Thoracic aorta (tissue), 2 donors: ENCODE measurements at regions not wholly inside any gene's neighbourhood (a gene's known extent, or its start where the extent isn't known, plus 50 kb on each side); places are given as distances from the start of the nearest gene placed in this dataset.

Source experiments
- ATAC-seq: fragments of 150-250 bp; one replicate; pipeline ENCODE4 v1.8.0; 2017; ENCODE audit warnings: low read depth; ENCODE audit not compliant: insufficient number of reproducible peaks, low FRiP score
- DNase-seq: peaks from one replicate; pipeline ENCODE4 v3.0.0-alpha.2; 2020; ENCODE audit warnings: low spot score
- H3K27ac ChIP-seq, 2 donors: fragments of 200-600 bp; sonication (generic); 1 replicate in 1 of 2; 2 replicates in 1 of 2; pipeline ENCODE4 v1.5.1; 2016; ENCODE audit warnings: mild to moderate bottlenecking in 2 of 2, moderate library complexity in 2 of 2
- H3K27me3 ChIP-seq: fragments of 200-600 bp; sonication (generic); replicated peaks from 2 replicates; pipeline ENCODE4 v1.6.0; 2016; ENCODE audit warnings: mild to moderate bottlenecking; ENCODE audit not compliant: insufficient read depth
- H3K36me3 ChIP-seq: fragments of 200-600 bp; sonication (generic); one replicate; pipeline ENCODE4 v1.5.1; 2016
- H3K4me1 ChIP-seq, 2 donors: fragments of 200-600 bp; sonication (generic); 1 replicate in 1 of 2; 2 replicates in 1 of 2; pipeline versions ENCODE4 v1.5.1 to v1.6.0; 2016; ENCODE audit warnings: low read depth in 2 of 2, mild to moderate bottlenecking in 1 of 2; ENCODE audit not compliant: control insufficient read depth in 1 of 2
- H3K4me3 ChIP-seq: fragments of 200-600 bp; sonication (generic); 2 replicates; pipeline ENCODE4 v1.5.1; 2016; ENCODE audit warnings: mild to moderate bottlenecking
- H3K9me3 ChIP-seq: fragments of 200-600 bp; sonication (generic); 2 replicates; pipeline ENCODE4 v1.5.1; 2016
- CTCF ChIP-seq: fragments of 200-600 bp; sonication (generic); IDR thresholded peaks from one replicate; pipeline ENCODE4 v1.5.1; 2019; ENCODE audit warnings: antibody characterized with exemption

GRCh38 chr4:97453186-97453585 lies 690.1 kb downstream of the STPG2 start:
- Histone ChIP-seq H3K27me3 (no peaks in the 10 kb centered on the region), H3K27ac (no peak overlapping the region), H3K4me1 (no peaks in the 10 kb centered on the region), H3K36me3 (no peaks in the 10 kb centered on the region), H3K9me3 (no peaks in the 10 kb centered on the region), H3K4me3 (no peak overlapping the region)
- ATAC-seq (no peak), DNase-seq (no peak)
- TF ChIP-seq CTCF: no peak

DNA sequence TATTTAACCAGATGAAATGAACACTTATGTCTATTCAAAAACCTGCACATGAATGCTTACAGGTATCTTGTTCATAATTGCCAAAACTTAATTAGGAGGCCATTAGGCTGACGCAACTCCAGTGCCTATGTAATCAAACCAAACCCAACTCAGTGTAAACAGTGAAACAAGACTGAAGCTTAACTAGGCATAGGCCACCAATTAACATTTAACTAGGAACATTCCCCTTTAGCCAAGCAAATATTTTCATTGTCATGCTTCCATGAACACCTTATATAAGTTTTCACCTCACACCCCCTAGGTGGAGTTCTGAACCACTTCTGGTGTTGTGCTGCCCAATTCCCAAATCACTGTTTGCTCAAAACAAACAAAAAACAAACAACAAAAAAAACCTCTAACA lies 686.0 kb downstream of the STPG2 start:
- Histone ChIP-seq H3K27ac (no peak overlapping the region), H3K36me3 (no peaks in the 10 kb centered on the region), H3K4me1 (no peaks in the 10 kb centered on the region), H3K4me3 (no peak overlapping the region), H3K27me3 (no peaks in the 10 kb centered on the region), H3K9me3 (no peaks in the 10 kb centered on the region)
- DNase-seq (no peak), ATAC-seq (no peak)
- TF ChIP-seq CTCF: no peak

GRCh38 chr4:97468272-97468671 lies 675.0 kb downstream of the STPG2 start:
- Histone ChIP-seq H3K4me1 (no peaks in the 10 kb centered on the region), H3K27ac (no peak overlapping the region), H3K36me3 (no peaks in the 10 kb centered on the region), H3K27me3 (no peaks in the 10 kb centered on the region), H3K4me3 (no peak overlapping the region), H3K9me3 (no peaks in the 10 kb centered on the region)
- DNase-seq (no peak), ATAC-seq (no peak)
- no peak for TF ChIP-seq CTCF

DNA sequence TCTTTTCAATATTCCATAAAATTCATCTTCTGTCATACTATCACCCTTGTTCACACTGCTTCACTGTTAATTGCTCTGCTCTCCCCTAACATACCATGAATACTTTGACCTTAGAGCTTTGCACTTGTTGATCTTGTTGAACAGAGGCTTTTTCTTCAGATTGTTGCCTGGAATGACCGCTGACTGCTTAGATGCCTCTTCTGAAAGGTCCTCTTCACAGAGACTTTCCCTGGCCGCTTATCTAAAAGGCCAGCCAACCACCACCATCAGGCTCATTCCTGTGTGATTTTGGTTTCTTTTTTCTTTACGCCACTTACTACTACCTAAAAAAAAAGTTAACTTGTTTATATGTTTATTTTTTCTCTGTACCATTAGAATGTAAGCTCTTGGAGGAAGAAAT lies 667.7 kb downstream of the STPG2 start:
- H3K27me3 ChIP-seq: no peaks in the 10 kb centered on the region
- no peaks in the 10 kb centered on the region for H3K4me1 ChIP-seq
- no peak for TF ChIP-seq CTCF
- DNase-seq (no peak), ATAC-seq (no peak)
- H3K27ac ChIP-seq: no peak overlapping the region
- H3K9me3 ChIP-seq: no peaks in the 10 kb centered on the region
- H3K4me3 ChIP-seq: no peak overlapping the region
- no peaks in the 10 kb centered on the region for H3K36me3 ChIP-seq

DNA sequence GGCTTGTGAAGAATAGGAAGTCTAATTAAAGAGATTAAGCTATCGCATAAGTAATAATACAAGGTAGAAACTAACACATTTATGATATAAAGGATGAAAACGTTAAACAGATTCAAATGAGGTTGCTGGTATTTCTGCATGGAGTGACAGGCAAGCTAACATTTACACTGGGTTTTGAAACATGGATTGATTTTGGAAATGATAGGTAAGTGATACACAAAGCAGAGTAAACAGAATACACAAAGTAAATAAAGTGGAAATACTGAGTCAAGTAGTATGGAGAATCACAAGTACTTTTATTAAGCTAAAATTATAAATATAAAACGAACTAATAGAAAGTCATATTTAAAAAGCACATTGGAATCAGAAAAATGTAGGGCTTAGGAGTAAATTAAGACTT lies 665.3 kb downstream of the STPG2 start:
- DNase-seq: no peak
- H3K36me3 ChIP-seq: no peaks in the 10 kb centered on the region
- no peak for ATAC-seq
- H3K27me3 ChIP-seq: no peaks in the 10 kb centered on the region
- H3K4me1 ChIP-seq: no peaks in the 10 kb centered on the region
- TF ChIP-seq CTCF: no peak
- H3K9me3 ChIP-seq: no peaks in the 10 kb centered on the region
- no peak overlapping the region for H3K27ac ChIP-seq
- no peak overlapping the region for H3K4me3 ChIP-seq
